EL (cell line): ENCODE measurements at regions not wholly inside any gene's neighbourhood (a gene's known extent, or its start where the extent isn't known, plus 50 kb on each side); places are given as distances from the start of the nearest gene placed in this dataset.
"Not testable (repeated sequence)": the region's sequence is repeated elsewhere in the genome, so short reads cannot be mapped to it uniquely, and the experiment has no call there.

Experiments
- DNase-seq: peaks from one replicate; pipeline ENCODE4 v3.0.0-alpha.2; 2016

- no peak for DNase-seq
These were observed 50.9 kb downstream of the DISP1 start for GRCh38 chr1:222865718-222866117.

GRCh38 chr1:222867316-222867715 is 52.5 kb downstream of the DISP1 start:
- DNase-seq, result no peak

- no peak for DNase-seq
These were observed 61.3 kb downstream of the DISP1 start for GRCh38 chr1:222876182-222876581.

- DNase-seq, result no peak
These were observed 63.0 kb downstream of the DISP1 start for GRCh38 chr1:222877854-222878253.

GRCh38 chr1:222880587-222880986 is 65.7 kb downstream of the DISP1 start:
- DNase-seq, result peak; percentile 78

- no peak for DNase-seq
These were observed 71.5 kb downstream of the DISP1 start for GRCh38 chr1:222886194-222886854.

GRCh38 chr1:222886878-222887351 is 72.1 kb downstream of the DISP1 start:
- no peak for DNase-seq

- peak; percentile 45 for DNase-seq
These were observed 74.6 kb downstream of the DISP1 start for GRCh38 chr1:222889440-222889839.

GRCh38 chr1:222890716-222891115 is 75.9 kb downstream of the DISP1 start:
- DNase-seq, result no peak

- DNase-seq, result no peak
These were observed 76.7 kb downstream of the DISP1 start for GRCh38 chr1:222891578-222891977.

GRCh38 chr1:222892137-222892769 is 77.4 kb downstream of the DISP1 start:
- peak; percentile 74 for DNase-seq

GRCh38 chr1:222893255-222893654 is 78.4 kb downstream of the DISP1 start:
- DNase-seq, result no peak

GRCh38 chr1:222894331-222894730 is 79.5 kb downstream of the DISP1 start:
- DNase-seq, result no peak

- DNase-seq, result peak; percentile 29
These were observed 82.0 kb downstream of the DISP1 start for GRCh38 chr1:222896630-222897526.

- DNase-seq, result no peak
These were observed 82.8 kb downstream of the DISP1 start for GRCh38 chr1:222897527-222898190.

GRCh38 chr1:222898191-222898527 is 83.3 kb downstream of the DISP1 start:
- DNase-seq, result no peak

GRCh38 chr1:222899471-222899870 is 84.6 kb downstream of the DISP1 start:
- DNase-seq, result no peak

GRCh38 chr1:222904451-222904850 is 89.6 kb downstream of the DISP1 start:
- DNase-seq, result no peak

- DNase-seq, result no peak
These were observed 90.3 kb downstream of the DISP1 start for GRCh38 chr1:222905151-222905550.

- DNase-seq, result not testable (repeated sequence)
These were observed 91.5 kb downstream of the DISP1 start for GRCh38 chr1:222906271-222906739.

- DNase-seq, result peak; percentile 66
These were observed 94.7 kb downstream of the DISP1 start for GRCh38 chr1:222909586-222909985.

GRCh38 chr1:222910699-222911098 is 95.9 kb downstream of the DISP1 start:
- DNase-seq, result peak; percentile 48

GRCh38 chr1:222911866-222912265 is 97.0 kb downstream of the DISP1 start:
- peak; percentile 59 for DNase-seq
